Gastrocnemius medialis (tissue), 4 donors: ENCODE measurements at regions not wholly inside any gene's neighbourhood (a gene's known extent, or its start where the extent isn't known, plus 50 kb on each side); places are given as distances from the start of the nearest gene placed in this dataset.

Source experiments
- ATAC-seq, 2 donors: fragments of 150-250 bp; one replicate each; pipeline ENCODE4 v1.9.1; 2016
- DNase-seq, 2 donors: peaks; one replicate each; pipeline ENCODE4 v3.0.0-alpha.2; 2019
- H3K27ac ChIP-seq, 4 donors: fragments of 200-600 bp; sonication (generic); 1 replicate in 1 of 4; 2 replicates in 3 of 4; pipeline ENCODE4 v1.5.1; 2016 to 2018; ENCODE audit warnings: mild to moderate bottlenecking in 2 of 4, moderate library complexity in 1 of 4
- H3K27me3 ChIP-seq, 3 donors: fragments of 200-600 bp; sonication (generic) in 2 of 3; 1 replicate in 1 of 3; 2 replicates in 2 of 3; pipeline versions ENCODE4 v1.5.1 to v1.6.0; 2016 to 2019; ENCODE audit warnings: mild to moderate bottlenecking in 1 of 3, moderate library complexity in 1 of 3
- H3K36me3 ChIP-seq, 2 donors: fragments of 200-600 bp; sonication (generic) in 1 of 2; one replicate each; pipeline ENCODE4 v1.5.1; 2017 to 2018
- H3K4me1 ChIP-seq, 2 donors: fragments of 200-600 bp; sonication (generic) in 1 of 2; one replicate each; pipeline ENCODE4 v1.5.1; 2016 to 2017; ENCODE audit warnings: mild to moderate bottlenecking in 2 of 2
- H3K4me3 ChIP-seq, 4 donors: fragments of 200-600 bp; sonication (generic) in 3 of 4; 1 replicate in 1 of 4; 2 replicates in 3 of 4; pipeline ENCODE4 v1.5.1; 2016 to 2019; ENCODE audit warnings: mild to moderate bottlenecking in 2 of 4
- H3K9me3 ChIP-seq, 3 donors: fragments of 200-600 bp; sonication (generic) in 2 of 3; 1 replicate in 1 of 3; 2 replicates in 2 of 3; pipeline ENCODE4 v1.5.1; 2016 to 2019
- POLR2A ChIP-seq, 2 donors: fragments of 450-650 bp; IDR thresholded peaks; one replicate each; pipeline ENCODE4 v1.6.1; 2017; ENCODE audit warnings: antibody characterized with exemption in 2 of 2, mild to moderate bottlenecking in 2 of 2, moderate library complexity in 2 of 2
- in situ Hi-C, 4 donors: fragments of 200-750 bp; cut with MboI; loops; one replicate each; pipeline versions ENCODE4 v1.15.0 to v1.8.0; 2017; ENCODE audit warnings: low sequenced_read_pairs in 4 of 4
- intact Hi-C: fragments of 100-400 bp; cut with DNase I; formaldehyde crosslinking; loops from one replicate; pipeline ENCODE4 v1.15.1; 2023; ENCODE audit warnings: low total_unique reads
- TF ChIP-seq, protein P1 (sequence below), 5 experiments: fragments of 450-650 bp in 3 of 5; fragments of 200-600 bp in 2 of 5; sonication (generic) in 2 of 5; IDR thresholded peaks in 4 of 5; conservative IDR thresholded peaks in 1 of 5; 1 replicate in 4 of 5; 2 replicates in 1 of 5; pipeline ENCODE4 v1.5.1; 2016 to 2019; ENCODE audit warnings: antibody characterized with exemption in 5 of 5, mild to moderate bottlenecking in 3 of 5, moderate library complexity in 3 of 5

DNA sequence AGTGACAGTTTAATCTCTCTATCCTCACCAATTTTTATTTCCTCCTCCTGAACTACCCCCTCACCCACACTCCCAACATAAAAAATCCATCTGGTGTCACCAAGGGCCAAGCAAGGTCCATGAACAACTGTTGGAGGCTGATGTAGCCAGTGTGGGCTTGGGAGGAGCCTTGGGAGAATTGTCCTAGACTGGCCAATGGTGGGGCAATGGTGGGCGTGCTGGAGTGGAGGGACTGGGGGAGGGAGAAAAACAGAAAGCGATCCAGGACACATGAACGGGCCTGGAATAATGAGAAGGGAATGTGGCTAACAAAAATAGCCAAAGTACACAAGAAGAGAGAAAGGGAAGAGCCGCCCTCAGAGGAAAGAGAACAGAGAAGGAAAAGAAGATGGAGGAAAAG is 272.6 kb downstream of the ENC1 start:
- H3K9me3 ChIP-seq: no peaks in the 10 kb centered on the region
- intact Hi-C loops (no loop called here), in situ Hi-C loops (no loop called here)
- no peak for TF ChIP-seq POLR2A (IDR thresholded peaks at IDR 0.05)
- TF ChIP-seq, protein P1, sequence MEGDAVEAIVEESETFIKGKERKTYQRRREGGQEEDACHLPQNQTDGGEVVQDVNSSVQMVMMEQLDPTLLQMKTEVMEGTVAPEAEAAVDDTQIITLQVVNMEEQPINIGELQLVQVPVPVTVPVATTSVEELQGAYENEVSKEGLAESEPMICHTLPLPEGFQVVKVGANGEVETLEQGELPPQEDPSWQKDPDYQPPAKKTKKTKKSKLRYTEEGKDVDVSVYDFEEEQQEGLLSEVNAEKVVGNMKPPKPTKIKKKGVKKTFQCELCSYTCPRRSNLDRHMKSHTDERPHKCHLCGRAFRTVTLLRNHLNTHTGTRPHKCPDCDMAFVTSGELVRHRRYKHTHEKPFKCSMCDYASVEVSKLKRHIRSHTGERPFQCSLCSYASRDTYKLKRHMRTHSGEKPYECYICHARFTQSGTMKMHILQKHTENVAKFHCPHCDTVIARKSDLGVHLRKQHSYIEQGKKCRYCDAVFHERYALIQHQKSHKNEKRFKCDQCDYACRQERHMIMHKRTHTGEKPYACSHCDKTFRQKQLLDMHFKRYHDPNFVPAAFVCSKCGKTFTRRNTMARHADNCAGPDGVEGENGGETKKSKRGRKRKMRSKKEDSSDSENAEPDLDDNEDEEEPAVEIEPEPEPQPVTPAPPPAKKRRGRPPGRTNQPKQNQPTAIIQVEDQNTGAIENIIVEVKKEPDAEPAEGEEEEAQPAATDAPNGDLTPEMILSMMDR (IDR thresholded peaks at IDR 0.05 in 4 of 5, conservative IDR thresholded peaks at IDR 0.05 in 1 of 5): no peak
- DNase-seq: no peak
- peaks cover 8% of the 10 kb centered on the region in 2 donors for H3K4me1 ChIP-seq
- H3K27ac ChIP-seq: no peak overlapping the region
- H3K27me3 ChIP-seq: no peaks in the 10 kb centered on the region
- H3K36me3 ChIP-seq: no peaks in the 10 kb centered on the region
- no peak overlapping the region for H3K4me3 ChIP-seq
- ATAC-seq: no peak

DNA sequence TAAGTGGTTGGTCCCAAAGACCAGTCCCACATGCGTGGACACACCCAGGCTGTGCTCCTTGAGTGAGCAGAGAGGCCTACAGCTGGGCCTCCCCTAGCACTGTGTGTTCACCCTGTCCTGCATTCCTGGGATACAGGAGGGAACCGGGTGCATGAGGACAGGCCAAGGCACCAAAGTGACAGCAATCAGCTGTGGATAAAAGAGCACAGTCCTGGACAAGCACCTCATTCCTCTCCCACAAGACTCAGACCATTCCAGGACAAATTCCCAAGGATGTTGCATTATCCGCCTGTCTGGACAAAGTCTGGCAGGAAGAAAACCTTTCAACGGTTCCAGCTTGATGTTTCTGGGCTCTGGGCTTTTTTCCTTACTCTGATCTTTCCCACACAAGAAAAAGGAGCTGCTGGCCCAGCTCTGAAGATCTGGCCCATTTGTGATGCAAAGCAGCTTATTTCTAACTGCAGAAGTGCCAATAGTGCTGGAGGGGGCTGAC is 273.2 kb downstream of the ENC1 start:
- no peak for TF ChIP-seq POLR2A (IDR thresholded peaks at IDR 0.05)
- TF ChIP-seq, protein P1 (IDR thresholded peaks at IDR 0.05 in 4 of 5, conservative IDR thresholded peaks at IDR 0.05 in 1 of 5): no peak
- no peak overlapping the region for H3K4me3 ChIP-seq
- no peaks in the 10 kb centered on the region for H3K27me3 ChIP-seq
- ATAC-seq: peak in 1 of 2 donors; percentile 20
- no peak for DNase-seq
- no peaks in the 10 kb centered on the region for H3K36me3 ChIP-seq
- intact Hi-C loops (no loop called here), in situ Hi-C loops (no loop called here)
- H3K9me3 ChIP-seq: no peaks in the 10 kb centered on the region
- H3K4me1 ChIP-seq: peaks cover 1 to 2% of the 10 kb centered on the region in 2 donors
- H3K27ac ChIP-seq: no peak overlapping the region

DNA sequence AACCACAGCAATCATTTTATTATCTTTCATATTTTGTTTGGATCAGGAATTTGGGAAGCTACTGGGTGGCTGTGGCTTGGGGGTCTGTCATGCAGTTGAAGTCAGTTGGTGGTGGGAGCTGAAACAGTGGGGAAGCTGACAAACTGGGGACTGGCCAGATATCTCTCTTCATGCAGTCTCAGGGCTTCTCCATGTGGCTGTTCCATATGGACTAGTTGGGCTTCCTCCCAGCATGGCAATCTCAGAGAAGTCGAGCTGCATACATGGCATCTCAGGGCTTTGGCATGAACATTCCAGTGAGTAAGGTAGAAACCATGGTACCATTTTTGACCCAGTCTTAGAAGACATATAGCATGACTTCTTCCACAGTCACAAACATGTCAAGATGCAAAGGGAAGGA is 274.8 kb downstream of the ENC1 start:
- in situ Hi-C loops (no loop called here), intact Hi-C loops (no loop called here)
- no peaks in the 10 kb centered on the region for H3K4me1 ChIP-seq
- no peaks in the 10 kb centered on the region for H3K9me3 ChIP-seq
- TF ChIP-seq, protein P1 (IDR thresholded peaks at IDR 0.05 in 4 of 5, conservative IDR thresholded peaks at IDR 0.05 in 1 of 5): no peak
- no peak for TF ChIP-seq POLR2A (IDR thresholded peaks at IDR 0.05)
- ATAC-seq (no peak), DNase-seq (no peak)
- no peak overlapping the region for H3K4me3 ChIP-seq
- H3K27me3 ChIP-seq: no peaks in the 10 kb centered on the region
- H3K27ac ChIP-seq: no peak overlapping the region
- no peaks in the 10 kb centered on the region for H3K36me3 ChIP-seq

DNA sequence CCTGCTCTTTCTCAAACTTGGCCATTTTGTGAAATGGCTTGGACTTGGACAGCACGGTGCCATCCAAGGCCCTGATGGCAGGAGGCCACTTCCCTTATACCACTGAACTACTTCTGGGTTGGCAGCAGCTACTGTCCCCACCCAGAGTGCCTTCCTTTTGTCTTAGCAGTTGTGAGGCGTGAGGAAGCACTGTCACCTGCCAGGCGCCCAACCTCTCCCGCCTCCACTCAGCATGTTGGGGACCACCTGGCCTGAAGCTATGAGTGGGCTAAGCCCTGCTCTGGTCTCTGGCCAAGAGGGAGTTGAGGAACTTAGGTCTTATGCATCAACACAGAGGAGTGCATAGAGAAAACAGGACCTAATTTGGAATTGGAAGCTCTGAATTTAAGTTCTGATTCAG is 276.0 kb downstream of the ENC1 start:
- Histone ChIP-seq H3K27ac (no peak overlapping the region), H3K36me3 (no peaks in the 10 kb centered on the region), H3K4me1 (no peaks in the 10 kb centered on the region), H3K9me3 (no peaks in the 10 kb centered on the region), H3K27me3 (no peaks in the 10 kb centered on the region), H3K4me3 (no peak overlapping the region)
- in situ Hi-C loops: no loop called here
- intact Hi-C loops: no loop called here
- no peak for DNase-seq
- TF ChIP-seq POLR2A (IDR thresholded peaks at IDR 0.05): no peak
- TF ChIP-seq, protein P1 (IDR thresholded peaks at IDR 0.05 in 4 of 5, conservative IDR thresholded peaks at IDR 0.05 in 1 of 5): no peak
- ATAC-seq: no peak

DNA sequence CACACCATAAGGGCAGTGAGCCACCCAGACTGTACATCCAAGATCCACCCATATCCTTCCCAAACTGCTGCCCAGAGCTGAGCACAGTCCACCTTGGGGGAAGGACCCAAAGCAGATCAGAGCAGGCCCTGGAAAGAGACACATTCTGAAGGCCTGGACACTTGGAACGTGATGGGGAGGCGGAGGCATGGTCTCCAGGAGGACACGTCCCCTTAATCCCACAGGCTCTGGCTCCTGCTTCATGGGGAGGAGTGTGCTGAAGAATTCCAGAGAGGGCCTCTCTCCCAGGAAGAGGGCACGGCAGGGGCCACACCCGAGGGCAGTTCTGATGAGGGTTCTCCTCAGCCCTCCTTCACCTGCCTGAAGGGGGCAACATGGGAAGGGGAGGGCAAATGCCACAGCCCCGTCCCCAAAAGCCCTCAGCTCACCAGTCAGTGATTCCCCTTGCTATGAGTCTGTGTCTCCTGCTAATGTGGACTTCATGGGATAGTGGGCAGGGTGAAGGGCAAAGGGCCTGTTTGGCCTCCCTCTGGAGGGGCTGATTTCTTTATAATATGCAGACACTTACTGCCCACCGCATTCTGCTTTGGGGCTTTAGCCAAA is 276.8 kb downstream of the ENC1 start:
- no peak for ATAC-seq
- TF ChIP-seq, protein P1 (IDR thresholded peaks at IDR 0.05 in 4 of 5, conservative IDR thresholded peaks at IDR 0.05 in 1 of 5): no peak
- no peak for TF ChIP-seq POLR2A (IDR thresholded peaks at IDR 0.05)
- H3K27ac ChIP-seq: no peak overlapping the region
- no peaks in the 10 kb centered on the region for H3K27me3 ChIP-seq
- no peak overlapping the region for H3K4me3 ChIP-seq
- H3K36me3 ChIP-seq: no peaks in the 10 kb centered on the region
- H3K9me3 ChIP-seq: no peaks in the 10 kb centered on the region
- intact Hi-C loops (no loop called here), in situ Hi-C loops (no loop called here)
- DNase-seq: no peak
- no peaks in the 10 kb centered on the region for H3K4me1 ChIP-seq
